Neural cell (in vitro differentiated cells): ENCODE measurements at regions not wholly inside any gene's neighbourhood (a gene's known extent, or its start where the extent isn't known, plus 50 kb on each side); places are given as distances from the start of the nearest gene placed in this dataset.

ENCODE experiments used
- H2AFZ ChIP-seq: fragments of 200-600, 300-800 bp; sonication (generic), shearing (Covaris generic); 2 replicates; pipeline ENCODE4 v1.6.0; 2014; ENCODE audit warnings: low read depth, mild to moderate bottlenecking, antibody characterized with exemption, low read length, moderate library complexity
- H3F3A ChIP-seq: fragments of 200-600 bp; shearing (Covaris generic); 2 replicates; pipeline ENCODE4 v1.6.1; 2016; ENCODE audit warnings: mild to moderate bottlenecking, moderate library complexity, mixed read lengths, antibody characterized with exemption, low read length; ENCODE audit not compliant: insufficient read depth, poor library complexity, severe bottlenecking
- H3K27ac ChIP-seq: fragments of 200-600, 300-800 bp; sonication (generic), shearing (Covaris generic); 2 replicates; pipeline ENCODE4 v1.5.1; 2014; ENCODE audit warnings: mild to moderate bottlenecking, low read length, moderate library complexity
- H3K27me3 ChIP-seq: fragments of 300-800, 200-600 bp; sonication (generic), shearing (Covaris generic); 2 replicates; pipeline ENCODE4 v1.6.0; 2014; ENCODE audit warnings: mild to moderate bottlenecking, low read depth, low read length, moderate library complexity; ENCODE audit not compliant: insufficient read depth
- H3K36me3 ChIP-seq: fragments of 300-800, 200-600 bp; sonication (generic), shearing (Covaris generic); 2 replicates; pipeline ENCODE4 v1.5.1; 2014; ENCODE audit warnings: mild to moderate bottlenecking, antibody characterized with exemption, low read length, moderate library complexity; ENCODE audit not compliant: insufficient read depth
- H3K4me2 ChIP-seq: fragments of 300-800, 200-600 bp; sonication (generic), shearing (Covaris generic); 2 replicates; pipeline ENCODE4 v1.6.0; 2014; ENCODE audit warnings: mild to moderate bottlenecking, low read length
- H3K4me3 ChIP-seq: fragments of 300-800, 200-600 bp; sonication (generic), shearing (Covaris generic); 2 replicates; pipeline ENCODE4 v1.5.1; 2014; ENCODE audit warnings: mild to moderate bottlenecking, low read length, moderate library complexity
- H3K79me2 ChIP-seq: fragments of 200-600 bp; shearing (Covaris generic); replicated peaks from 2 replicates; pipeline ENCODE4 v1.6.0; 2014; ENCODE audit warnings: mild to moderate bottlenecking, low read length, moderate library complexity; ENCODE audit not compliant: insufficient read depth
- H3K9ac ChIP-seq: fragments of 300-800, 200-600 bp; sonication (generic), shearing (Covaris generic); 2 replicates; pipeline ENCODE4 v1.6.1; 2016; ENCODE audit warnings: mild to moderate bottlenecking, low read length, mixed read lengths
- H3K9me2 ChIP-seq: fragments of 200-600 bp; shearing (Covaris generic); 2 replicates; pipeline ENCODE4 v1.6.1; 2016; ENCODE audit warnings: mild to moderate bottlenecking, low read length, mixed read lengths; ENCODE audit not compliant: insufficient read depth
- H3K9me3 ChIP-seq: fragments of 200-600, 300-800 bp; sonication (generic), shearing (Covaris generic); 2 replicates; pipeline ENCODE4 v1.6.1; 2016; ENCODE audit warnings: mild to moderate bottlenecking, mixed run types, low read length, moderate library complexity, mixed read lengths
- H4K20me1 ChIP-seq: fragments of 200-600 bp; shearing (Covaris generic); 2 replicates; pipeline ENCODE4 v1.6.1; 2016; ENCODE audit warnings: mild to moderate bottlenecking, mixed run types; ENCODE audit not compliant: insufficient read depth
- EP300 ChIP-seq: fragments of 450-650 bp; conservative IDR thresholded peaks from 2 replicates; pipeline ENCODE4 v1.6.1; 2014; ENCODE audit warnings: antibody characterized with exemption, mild to moderate bottlenecking, moderate library complexity; ENCODE audit not compliant: poor library complexity, severe bottlenecking
- EZH2 ChIP-seq: fragments of 200-600, 300-800 bp; shearing (Covaris generic), sonication (generic); IDR thresholded peaks from 2 replicates; pipeline ENCODE4 v1.6.1; 2014; ENCODE audit warnings: antibody characterized with exemption, low read length, borderline replicate concordance, mild to moderate bottlenecking; ENCODE audit not compliant: insufficient read depth, poor library complexity, severe bottlenecking
- MXI1 ChIP-seq: fragments of 450-650 bp; conservative IDR thresholded peaks from 2 replicates; pipeline ENCODE4 v1.6.1; 2014; ENCODE audit warnings: antibody characterized with exemption, mild to moderate bottlenecking; ENCODE audit not compliant: poor library complexity, severe bottlenecking
- POLR2AphosphoS5 ChIP-seq: IDR thresholded peaks from 2 replicates; pipeline ENCODE4 v1.6.1; 2012
- RAD21 ChIP-seq: fragments of 450-650 bp; conservative IDR thresholded peaks from 2 replicates; pipeline ENCODE4 v1.6.1; 2014; ENCODE audit warnings: antibody characterized with exemption, mild to moderate bottlenecking, moderate library complexity
- REST ChIP-seq: IDR thresholded peaks from 2 replicates; pipeline ENCODE4 v1.6.1; 2012; ENCODE audit warnings: borderline replicate concordance
- SMC3 ChIP-seq: fragments of 450-650 bp; conservative IDR thresholded peaks from 2 replicates; pipeline ENCODE4 v1.6.1; 2014; ENCODE audit warnings: antibody characterized with exemption, mild to moderate bottlenecking, moderate library complexity; ENCODE audit not compliant: poor library complexity
- TAF1 ChIP-seq: IDR thresholded peaks from 2 replicates; pipeline ENCODE4 v1.6.1; 2012; ENCODE audit warnings: low read depth
- TF ChIP-seq, protein P1 (sequence below): fragments of 450-650 bp; IDR thresholded peaks from 2 replicates; pipeline ENCODE4 v1.5.1; 2014; ENCODE audit warnings: antibody characterized with exemption, mild to moderate bottlenecking, moderate library complexity; ENCODE audit not compliant: poor library complexity, severe bottlenecking

GRCh38 chr10:6817770-6818169 is 237.7 kb upstream of the PRKCQ start:
- no peak overlapping the region for H2AFZ ChIP-seq
- H3K79me2 ChIP-seq = no peaks in the 10 kb centered on the region
- no peak overlapping the region for H3K9ac ChIP-seq
- no peaks in the 10 kb centered on the region for H3K9me2 ChIP-seq
- no peak overlapping the region for H3K4me2 ChIP-seq
- TF ChIP-seq EZH2 = no peak
- H3K27ac ChIP-seq = no peak overlapping the region
- H3F3A ChIP-seq = no peaks in the 10 kb centered on the region
- H3K27me3 ChIP-seq = no peaks in the 10 kb centered on the region
- H3K9me3 ChIP-seq = no peaks in the 10 kb centered on the region
- no peaks in the 10 kb centered on the region for H4K20me1 ChIP-seq
- H3K4me3 ChIP-seq = no peak overlapping the region
- no peaks in the 10 kb centered on the region for H3K36me3 ChIP-seq

- no peaks in the 10 kb centered on the region for H3K36me3 ChIP-seq
- H3K79me2 ChIP-seq = no peaks in the 10 kb centered on the region
- no peaks in the 10 kb centered on the region for H3K9me3 ChIP-seq
- H3K9me2 ChIP-seq = no peaks in the 10 kb centered on the region
- H2AFZ ChIP-seq = no peak overlapping the region
- H3F3A ChIP-seq = no peaks in the 10 kb centered on the region
- no peak overlapping the region for H3K27ac ChIP-seq
- H3K27me3 ChIP-seq = no peaks in the 10 kb centered on the region
- no peak overlapping the region for H3K9ac ChIP-seq
- H3K4me2 ChIP-seq = no peak overlapping the region
- TF ChIP-seq EZH2 (no peak), REST (no peak), EP300 (no peak), POLR2AphosphoS5 (no peak), TAF1 (no peak), SMC3 (no peak), RAD21 (no peak), MXI1 (no peak)
- TF ChIP-seq, protein P1, sequence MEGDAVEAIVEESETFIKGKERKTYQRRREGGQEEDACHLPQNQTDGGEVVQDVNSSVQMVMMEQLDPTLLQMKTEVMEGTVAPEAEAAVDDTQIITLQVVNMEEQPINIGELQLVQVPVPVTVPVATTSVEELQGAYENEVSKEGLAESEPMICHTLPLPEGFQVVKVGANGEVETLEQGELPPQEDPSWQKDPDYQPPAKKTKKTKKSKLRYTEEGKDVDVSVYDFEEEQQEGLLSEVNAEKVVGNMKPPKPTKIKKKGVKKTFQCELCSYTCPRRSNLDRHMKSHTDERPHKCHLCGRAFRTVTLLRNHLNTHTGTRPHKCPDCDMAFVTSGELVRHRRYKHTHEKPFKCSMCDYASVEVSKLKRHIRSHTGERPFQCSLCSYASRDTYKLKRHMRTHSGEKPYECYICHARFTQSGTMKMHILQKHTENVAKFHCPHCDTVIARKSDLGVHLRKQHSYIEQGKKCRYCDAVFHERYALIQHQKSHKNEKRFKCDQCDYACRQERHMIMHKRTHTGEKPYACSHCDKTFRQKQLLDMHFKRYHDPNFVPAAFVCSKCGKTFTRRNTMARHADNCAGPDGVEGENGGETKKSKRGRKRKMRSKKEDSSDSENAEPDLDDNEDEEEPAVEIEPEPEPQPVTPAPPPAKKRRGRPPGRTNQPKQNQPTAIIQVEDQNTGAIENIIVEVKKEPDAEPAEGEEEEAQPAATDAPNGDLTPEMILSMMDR = no peak
- no peak overlapping the region for H3K4me3 ChIP-seq
- H4K20me1 ChIP-seq = no peaks in the 10 kb centered on the region
Measured at GRCh38 chr10:6815346-6815745, 235.3 kb upstream of the PRKCQ start.

- no peak overlapping the region for H2AFZ ChIP-seq
- H4K20me1 ChIP-seq = no peaks in the 10 kb centered on the region
- H3K9ac ChIP-seq = no peak overlapping the region
- no peak overlapping the region for H3K4me3 ChIP-seq
- TF ChIP-seq, protein P1 = no peak
- TF ChIP-seq SMC3 (no peak), REST (no peak), EP300 (no peak), POLR2AphosphoS5 (no peak), MXI1 (no peak), RAD21 (no peak), TAF1 (no peak), EZH2 (no peak)
- H3K9me3 ChIP-seq = no peaks in the 10 kb centered on the region
- no peaks in the 10 kb centered on the region for H3K27me3 ChIP-seq
- no peak overlapping the region for H3K27ac ChIP-seq
- H3K36me3 ChIP-seq = no peaks in the 10 kb centered on the region
- H3K4me2 ChIP-seq = no peak overlapping the region
- no peaks in the 10 kb centered on the region for H3K79me2 ChIP-seq
- no peaks in the 10 kb centered on the region for H3F3A ChIP-seq
- H3K9me2 ChIP-seq = no peaks in the 10 kb centered on the region
Measured at GRCh38 chr10:6813856-6814255, 233.8 kb upstream of the PRKCQ start.
